Activated CD4-positive, CD25-positive, alpha-beta regulatory T cell treated with anti-CD3 and anti-CD28 coated beads, Interleukin-2, amount 50 U/mL, for 24 hours (primary cell): ENCODE measurements at regions not wholly inside any gene's neighbourhood (a gene's known extent, or its start where the extent isn't known, plus 50 kb on each side); places are given as distances from the start of the nearest gene placed in this dataset.
"Not testable (repeated sequence)": the region's sequence is repeated elsewhere in the genome, so short reads cannot be mapped to it uniquely, and the experiment has no call there.

Experiments
- ATAC-seq, 2 donors: fragments of 150-1000 bp; cut with Tn5 transposase; one replicate each; pipeline ENCODE4 v1.10.0; 2021; ENCODE audit warnings: mild to moderate bottlenecking in 1 of 2, moderate library complexity in 1 of 2

DNA sequence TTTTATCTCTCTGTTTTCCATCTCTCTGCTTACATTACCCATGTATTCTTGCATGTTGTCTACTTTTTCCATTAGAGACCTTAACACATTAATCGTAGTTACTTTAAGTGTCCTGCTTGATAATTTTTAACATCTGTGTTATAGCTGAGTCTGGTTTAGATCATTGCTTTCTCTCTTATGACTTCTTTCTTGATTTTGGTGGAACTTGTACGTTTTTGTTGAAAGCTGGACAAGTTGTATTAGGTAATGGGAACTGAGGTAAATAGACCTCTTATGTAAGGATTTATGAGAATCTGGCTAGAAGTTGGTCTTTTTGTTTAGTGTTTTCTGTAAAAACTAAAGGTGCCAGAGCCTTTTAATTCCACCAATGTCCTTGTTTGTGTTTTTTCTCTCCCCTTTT lies 100.8 kb upstream of the LYZL2 start:
- no peak for ATAC-seq

DNA sequence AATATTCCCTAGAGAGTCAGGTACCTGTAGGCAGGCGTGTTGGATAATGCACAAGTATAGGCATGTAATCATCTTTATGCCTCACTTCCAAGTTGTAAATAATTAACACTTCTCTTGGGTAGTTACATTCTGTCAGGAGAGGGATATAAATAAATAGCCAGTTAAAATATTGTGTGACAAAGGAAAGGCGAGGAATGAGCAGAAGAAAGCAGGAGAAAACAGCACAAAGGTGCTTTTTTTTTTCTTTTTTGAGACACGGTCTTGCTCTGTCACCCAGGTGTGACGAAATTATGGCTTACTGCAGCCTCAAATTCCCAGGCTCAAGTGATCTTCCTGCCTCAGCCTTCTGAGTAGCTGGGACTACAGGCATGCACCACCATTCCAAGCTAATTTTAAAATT lies 99.2 kb upstream of the LYZL2 start:
- ATAC-seq = no peak

DNA sequence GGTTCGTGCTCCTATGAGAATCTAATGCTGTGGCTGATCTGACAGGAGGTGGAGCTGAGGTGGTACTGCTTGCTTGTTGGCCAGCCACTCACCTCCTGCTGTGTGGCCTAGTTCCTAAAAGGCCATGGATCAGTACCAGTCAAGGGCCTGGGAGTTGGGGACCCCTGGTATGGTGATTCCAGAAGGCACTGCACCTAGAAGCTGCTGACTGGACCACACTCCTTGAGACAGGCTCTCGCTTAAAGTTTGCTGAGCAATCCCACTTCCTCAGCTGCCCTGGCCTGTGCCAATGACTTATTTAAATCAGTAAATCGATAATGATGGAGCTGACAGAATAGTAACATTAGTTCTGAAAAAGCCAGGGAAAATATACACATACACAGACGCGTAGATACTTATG lies 98.6 kb upstream of the LYZL2 start:
- no peak for ATAC-seq

DNA sequence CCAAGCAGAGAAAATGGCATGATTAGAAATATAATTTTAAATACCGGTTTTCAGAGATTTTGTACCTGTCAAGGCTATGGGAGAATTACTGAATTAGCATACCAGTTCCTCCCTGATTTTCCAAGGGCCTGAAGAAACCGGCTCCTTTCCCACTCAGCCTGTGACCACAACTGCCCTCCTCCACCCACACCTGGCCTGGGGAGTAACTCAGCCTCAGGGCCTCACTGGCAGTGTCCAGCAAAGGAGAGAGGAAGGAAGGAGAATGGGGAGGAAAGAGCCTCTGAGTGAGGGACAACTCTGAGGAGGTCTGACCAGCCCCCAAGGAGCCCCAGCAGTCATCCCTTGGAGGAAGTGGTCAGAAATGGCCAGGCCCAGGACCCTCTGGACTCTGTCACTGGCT lies 98.0 kb upstream of the LYZL2 start:
- ATAC-seq = no peak

DNA sequence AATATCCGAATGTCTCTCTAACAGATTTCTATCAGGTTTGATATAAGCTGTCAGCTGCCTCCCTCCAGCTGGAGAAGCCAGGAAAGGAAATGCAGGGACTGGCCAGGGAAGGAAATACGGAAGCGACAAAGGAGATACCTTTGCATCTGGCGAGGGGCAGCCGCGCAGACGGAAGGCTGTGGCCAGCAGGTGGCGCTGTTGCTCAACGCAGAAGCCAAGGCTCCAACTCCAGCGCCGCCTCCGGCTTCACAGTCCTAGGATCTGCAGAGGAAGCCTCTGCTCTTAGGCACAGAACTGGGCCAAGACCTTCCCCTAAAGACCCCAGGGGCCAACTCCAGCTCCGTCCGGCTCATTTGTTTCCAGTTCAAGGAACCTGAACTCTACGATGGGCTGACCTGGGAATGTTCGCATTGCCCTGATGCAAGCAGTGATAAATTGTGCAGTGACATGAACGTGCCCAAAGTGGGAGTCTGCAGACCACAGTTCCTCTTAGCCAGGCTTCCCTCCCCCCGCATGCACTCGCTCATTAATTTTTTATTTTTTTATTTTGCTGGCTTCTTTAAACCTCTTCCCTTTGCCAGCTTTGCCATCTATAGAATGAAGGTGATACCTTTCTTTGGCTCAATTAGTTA lies 97.3 kb upstream of the LYZL2 start:
- ATAC-seq = peak; percentile 94 to 95

DNA sequence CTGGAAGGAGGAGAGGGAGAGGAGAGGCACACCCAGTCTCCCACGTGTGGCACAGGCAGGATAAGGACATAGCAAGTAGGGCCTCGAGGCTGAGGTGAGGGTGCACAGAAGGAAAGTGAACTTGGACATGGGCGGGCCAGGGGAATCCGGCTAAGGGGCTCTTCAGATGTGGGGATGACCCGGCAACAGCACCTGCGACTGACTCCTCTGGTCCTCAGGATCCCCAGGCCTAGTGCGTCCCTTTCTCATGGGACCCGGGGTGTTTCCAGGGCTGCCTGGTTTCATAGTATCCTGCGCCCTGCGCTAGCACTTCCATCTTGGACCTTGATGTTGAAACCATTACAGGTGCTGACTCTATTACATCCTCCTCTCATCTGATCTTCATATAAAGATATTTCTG lies 96.1 kb upstream of the LYZL2 start:
- ATAC-seq = no peak

DNA sequence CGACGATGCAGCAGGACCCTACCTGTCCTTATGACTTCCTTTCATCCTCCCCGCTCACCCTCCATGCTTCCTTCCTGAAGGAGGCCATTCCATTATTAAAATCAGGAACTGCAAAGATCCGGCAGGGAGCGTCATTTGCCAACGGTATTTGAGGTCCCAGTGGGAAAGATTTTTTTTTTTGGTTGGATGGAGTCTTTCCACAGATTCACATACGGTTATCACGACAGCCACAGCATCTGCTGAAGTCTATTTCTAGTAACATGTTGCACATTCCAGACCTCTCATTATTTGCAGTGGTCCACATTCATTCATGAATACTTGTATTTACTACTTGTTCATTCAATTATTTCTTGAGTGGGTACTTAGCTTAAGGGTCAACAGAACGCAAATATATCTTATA lies 94.7 kb upstream of the LYZL2 start:
- ATAC-seq = no peak

DNA sequence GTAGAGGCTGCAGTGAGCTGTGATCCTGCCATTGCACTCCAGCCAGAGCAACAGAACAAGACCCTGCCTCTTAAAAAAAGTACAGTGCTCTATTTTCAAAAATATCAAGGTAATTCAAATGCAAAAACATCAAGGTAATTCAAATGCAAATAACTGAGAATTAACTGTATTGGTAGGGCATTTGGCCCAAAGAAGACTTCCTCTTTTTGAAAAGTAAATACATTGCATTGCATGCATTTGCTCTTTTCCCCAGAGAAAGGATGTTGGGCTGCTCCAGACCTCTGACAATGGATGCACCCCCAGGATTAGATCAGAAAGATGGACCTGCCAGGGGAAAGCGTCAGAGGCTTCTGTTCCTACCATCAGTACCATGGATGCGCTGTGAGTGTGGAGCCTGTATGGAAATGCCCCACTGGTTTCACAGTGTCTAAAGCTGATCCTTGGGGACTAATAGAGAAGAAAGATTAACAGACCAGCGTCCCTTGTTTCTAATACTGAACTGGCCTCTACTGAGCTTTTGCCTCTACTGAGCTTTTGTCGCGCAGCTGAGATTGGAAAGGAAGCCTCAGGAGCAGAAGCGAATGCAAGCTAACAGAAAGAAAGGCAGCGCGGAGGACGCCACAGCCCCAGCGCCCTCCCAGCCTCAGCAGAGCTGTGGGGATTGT lies 93.5 kb upstream of the LYZL2 start:
- ATAC-seq = no peak

DNA sequence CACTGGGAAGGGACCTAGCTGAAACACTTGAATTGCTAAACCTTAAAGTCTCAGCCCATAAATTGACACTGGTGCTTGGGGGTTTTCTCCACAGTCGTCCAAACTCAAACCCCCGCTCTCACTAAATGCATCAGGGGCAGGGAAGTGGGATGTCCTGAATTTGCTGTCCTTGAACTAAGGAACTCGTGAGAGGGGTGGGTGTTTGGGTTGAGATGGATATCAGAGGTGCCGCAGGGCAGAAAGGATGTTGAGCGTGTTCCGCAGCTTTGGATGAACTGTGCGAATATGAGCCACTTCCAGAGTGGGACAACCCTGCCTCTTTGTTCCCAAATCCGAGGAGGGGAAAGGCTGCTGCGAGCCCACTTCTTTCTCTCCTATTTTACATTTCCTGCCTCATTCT lies 90.3 kb upstream of the LYZL2 start:
- ATAC-seq = no peak

DNA sequence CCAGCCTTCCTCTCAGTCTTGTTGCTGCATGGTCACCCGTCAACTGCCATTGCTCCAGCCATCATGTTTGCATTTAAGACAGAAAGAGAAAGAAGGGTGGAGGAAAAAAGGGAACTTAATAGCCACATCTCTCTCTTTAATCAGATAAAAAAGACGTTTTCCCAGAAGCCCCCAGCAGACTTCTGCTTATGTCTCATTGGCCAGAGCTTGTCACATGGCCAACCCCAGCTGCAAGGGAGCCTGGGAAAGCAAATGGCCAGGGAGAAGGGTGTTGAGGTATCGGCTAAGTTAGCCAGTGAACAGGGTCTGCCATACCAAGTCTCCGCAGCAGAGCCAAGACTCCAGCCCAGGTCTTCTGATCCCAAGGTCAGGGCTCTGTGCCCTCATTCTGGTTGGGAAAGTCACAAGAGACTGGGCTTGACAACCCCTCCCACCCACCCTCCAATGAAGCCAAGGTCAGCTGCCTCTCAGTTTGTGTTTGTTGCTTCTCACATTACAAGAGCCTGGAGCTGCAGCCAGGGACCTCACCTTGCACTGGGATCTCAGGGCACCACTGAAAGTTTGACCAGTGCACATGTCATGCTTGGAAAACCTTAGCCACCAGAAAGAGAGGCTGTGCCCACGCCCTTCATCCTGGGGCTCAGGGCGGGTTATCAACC lies 80.3 kb upstream of the LYZL2 start:
- no peak for ATAC-seq

DNA sequence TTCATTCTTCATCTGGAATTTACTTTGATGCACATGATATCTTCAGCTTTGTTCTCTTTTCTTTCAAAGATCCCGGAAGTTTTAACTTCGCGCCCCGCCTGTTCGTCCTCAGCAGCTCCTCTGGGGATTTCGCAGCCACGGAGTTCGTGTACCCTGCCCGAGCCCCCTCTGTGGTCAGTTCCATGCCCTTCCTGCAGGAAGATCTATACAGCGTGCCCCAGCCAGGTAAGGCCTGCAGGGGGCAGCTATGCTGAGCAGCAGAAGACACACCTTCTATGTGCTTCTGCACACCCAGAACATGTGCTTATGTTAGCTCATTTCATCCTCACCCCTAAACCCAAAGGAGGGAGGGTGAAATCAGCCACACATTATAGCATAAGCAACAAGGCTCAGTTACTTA lies 79.7 kb upstream of the LYZL2 start:
- ATAC-seq = no peak

DNA sequence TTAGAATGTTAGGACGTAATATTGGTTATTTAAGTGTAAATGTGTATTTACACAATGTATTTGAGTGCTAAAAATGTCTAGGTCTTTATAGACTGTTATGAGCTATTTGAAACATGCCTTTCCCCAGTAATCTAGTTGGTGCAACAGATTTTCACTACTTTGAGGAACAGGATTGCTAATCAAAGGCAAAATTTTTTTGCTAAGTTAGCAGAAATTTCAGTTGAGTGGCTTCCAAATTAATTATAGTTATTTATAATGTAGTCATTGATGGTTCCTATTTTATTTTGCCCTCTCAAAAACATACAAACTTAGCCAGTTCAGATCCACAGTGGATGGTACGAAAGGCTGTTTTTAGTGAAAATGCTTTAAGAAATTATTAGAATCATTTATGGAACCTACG lies 78.7 kb upstream of the LYZL2 start:
- no peak for ATAC-seq

DNA sequence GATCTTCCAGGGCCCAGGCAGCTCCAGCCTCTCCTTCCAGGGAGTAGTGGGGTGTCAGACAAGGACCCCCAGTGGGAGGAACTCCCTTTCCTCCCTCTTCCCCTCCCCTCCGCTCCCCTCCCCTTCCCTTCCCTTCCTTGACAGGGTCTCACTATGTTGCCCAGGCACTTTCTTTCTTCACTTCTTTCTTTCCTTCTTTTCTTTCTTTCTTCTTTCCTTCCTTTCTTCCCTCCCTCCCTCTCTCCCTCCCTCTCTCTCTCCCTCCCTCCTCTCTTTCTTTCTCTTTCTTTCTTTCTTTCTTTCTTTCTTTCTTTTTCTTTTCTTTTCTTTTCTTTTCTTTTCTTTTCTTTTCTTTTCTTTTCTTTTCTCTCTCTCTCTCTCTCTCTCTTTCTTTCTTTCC lies 76.6 kb upstream of the LYZL2 start:
- ATAC-seq = not testable (repeated sequence)

DNA sequence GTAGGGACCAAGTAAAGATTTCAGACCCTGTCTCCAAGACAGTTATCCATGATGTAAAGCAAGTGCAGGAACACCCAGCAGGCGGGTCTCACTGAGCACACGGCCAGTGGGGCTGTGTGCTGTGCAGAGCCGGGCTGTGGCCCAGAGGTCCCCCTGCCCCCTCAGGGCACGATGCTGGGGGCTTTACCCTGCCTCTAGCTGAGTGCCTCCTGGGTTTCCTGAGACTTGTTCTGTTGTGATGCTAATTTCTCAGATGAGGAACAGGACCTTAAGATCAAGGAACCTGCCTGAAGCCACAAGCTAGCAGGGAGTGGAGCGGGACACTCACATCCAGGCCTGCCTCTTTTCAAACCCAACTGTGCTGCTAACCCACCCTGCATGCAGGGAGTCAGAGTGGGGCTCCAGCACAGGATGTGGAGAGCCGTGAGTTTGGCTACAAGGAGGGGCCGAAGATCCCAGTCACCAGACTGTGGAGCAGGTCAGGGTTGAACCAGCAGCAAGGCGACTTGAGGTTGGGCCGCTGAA lies 76.1 kb upstream of the LYZL2 start:
- no peak for ATAC-seq

DNA sequence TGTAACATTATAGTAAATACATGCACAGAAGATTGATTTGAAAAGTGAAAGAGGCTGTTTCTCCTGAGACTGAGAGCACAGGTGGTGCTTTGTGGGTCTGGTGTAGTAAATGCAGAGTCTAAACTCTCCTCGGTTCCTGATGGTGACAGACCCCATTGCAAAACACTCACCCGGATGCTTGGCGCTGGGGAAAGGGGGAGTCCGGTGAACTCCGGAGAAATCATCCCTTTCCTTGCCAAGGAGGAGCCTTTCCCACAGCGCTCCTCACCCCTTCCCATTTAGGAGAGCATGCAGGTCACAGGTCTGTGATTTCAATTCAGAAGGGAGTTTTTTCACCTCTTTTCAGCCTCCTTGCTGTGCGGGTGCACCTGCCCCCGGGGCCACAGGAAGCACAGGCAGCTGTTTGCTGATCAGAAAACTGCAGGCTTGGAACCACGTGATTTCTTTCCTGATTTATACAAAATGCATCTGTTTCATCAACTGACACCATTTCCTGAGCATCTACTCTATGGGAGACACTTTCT lies 75.6 kb upstream of the LYZL2 start:
- ATAC-seq = peak; percentile 25 to 34

DNA sequence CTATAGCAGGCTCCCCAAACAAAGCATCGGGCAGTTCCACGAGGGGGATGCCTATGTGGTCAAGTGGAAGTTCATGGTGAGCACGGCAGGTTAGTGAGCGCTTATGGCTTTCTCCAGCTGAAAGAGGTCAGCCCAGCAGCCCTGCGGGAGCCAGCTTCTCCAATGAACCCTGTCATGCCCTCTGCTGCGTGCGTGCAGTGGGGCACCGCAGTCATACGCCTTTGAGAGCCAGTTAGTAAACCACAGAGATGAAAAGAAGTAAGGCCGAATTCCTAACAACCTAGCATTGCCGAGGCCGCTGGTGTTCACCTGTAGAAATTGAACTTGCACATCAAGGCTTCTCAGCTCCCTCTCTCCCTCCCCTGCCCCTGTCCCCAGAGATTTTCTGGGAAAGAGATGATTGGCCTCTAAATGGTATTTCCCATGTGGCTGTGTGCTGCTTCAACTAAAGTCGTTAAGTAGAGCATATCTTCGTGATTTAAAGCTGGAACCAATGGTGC lies 75.1 kb upstream of the LYZL2 start:
- peak; percentile 4 to 8 for ATAC-seq

DNA sequence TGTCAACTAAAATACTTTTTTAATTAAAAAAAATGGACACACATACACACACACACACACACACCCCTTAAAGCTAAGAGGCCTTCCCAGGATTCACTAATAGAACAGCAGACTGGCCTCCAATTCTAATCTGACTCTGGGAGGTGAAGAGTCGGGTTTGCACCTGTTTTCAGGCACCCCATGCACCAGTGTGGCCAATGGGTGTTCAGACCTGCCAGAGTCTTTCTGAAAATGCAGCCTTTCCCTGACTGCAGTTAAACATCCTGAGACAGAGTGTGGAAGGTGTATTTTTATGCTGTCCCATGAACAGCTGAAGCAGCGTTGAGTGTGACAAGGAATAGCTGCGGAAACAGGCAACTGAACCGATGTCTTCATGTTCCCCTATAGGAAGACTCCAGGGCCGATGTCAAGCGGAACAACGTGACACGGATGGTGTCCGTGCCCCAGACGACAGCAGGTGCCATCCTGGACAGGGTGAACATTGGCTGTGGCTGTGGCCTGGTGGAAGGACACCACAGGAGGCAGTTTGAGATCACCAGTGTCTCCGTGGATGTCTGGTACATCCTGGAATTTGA lies 74.6 kb upstream of the LYZL2 start:
- no peak for ATAC-seq

DNA sequence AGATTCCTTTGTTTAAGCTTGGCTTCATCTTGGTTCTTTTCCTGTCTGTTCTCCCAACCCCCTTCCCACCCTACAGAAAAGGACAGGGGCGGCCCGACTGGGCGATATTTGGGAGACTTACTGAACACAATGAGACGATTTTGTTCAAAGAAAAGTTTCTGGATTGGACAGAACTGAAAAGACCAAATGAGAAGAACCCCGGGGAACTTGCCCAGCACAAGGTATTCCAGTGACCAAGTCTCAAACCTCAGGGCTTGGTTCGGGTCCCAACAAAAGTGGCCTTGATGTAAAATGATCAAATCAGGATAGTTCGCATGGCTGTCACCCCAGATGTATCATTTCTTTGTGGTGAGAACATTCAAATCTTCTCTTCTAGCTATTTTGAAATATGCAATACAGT lies 73.9 kb upstream of the LYZL2 start:
- not testable (repeated sequence) for ATAC-seq

DNA sequence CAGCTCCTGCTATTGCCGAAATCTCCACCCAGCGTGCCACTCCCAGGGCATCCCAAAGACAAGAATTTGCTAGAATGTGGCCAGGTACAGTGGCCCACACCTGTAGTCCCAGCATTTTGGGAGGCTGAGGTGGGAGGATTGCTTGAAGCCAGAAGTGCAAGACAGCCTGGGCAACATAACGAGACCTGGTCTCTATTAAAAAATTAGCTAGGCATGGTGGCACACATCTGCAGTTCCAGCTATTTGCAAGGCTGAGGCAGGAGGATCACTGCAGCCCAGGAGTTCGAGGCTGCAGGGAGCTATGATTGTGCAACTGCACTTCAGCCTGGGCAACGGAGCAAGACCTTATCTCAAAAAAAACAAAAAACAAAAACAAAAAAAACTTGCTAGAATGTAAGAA lies 73.3 kb upstream of the LYZL2 start:
- no peak for ATAC-seq

DNA sequence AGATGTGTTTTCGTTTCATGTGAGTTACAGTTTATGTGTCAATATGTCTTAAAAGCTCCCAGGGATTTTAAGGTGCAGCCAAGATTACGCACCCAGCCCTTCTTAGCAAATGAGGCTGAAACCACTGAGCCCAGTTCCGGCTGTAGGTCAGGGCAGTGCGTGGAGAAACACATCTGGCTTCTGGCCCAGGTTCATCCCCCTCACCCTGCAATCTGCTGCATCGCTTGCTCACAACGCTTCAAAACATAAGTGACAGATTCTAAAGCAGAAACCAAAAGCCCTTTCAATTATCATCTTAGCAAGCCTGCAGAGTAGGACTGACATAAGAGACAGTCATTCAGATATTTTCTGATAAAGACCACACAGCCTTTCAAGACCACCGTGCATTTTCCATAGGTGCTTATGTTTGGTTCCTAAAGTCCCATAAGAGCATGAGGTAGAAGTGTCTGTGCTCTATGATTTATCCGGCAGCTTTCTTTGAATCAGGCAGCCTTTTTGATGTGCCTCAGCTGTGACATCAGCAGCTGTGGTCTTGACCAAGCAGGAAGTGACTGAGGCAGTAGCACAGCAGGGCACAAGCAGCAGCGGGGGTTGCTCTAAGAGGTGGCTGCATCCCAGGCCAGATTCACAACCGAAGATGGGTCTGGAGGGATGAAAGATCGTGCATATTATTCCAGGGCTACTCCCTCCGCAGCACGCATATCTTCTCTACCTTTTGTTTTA lies 72.1 kb upstream of the LYZL2 start:
- peak; percentile 73 to 74 for ATAC-seq

DNA sequence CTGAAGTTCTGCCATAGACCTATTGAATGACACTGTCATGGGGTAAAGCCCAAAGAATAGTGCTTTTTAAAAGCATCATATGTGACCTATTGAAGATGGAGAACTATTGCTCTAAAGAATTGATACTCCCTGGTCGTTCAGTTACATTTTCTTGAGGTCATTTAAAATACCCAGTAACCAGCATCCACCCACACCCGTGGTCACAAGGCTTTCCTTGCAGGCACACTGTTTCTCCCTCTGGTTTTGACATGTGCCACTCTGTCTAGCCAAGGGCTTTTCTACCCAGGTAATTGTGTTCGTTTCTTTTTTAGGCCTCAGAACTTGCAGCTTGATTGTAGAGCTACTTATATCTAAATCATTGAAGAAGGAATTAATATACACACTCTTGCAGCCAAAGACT lies 68.3 kb upstream of the LYZL2 start:
- no peak for ATAC-seq

DNA sequence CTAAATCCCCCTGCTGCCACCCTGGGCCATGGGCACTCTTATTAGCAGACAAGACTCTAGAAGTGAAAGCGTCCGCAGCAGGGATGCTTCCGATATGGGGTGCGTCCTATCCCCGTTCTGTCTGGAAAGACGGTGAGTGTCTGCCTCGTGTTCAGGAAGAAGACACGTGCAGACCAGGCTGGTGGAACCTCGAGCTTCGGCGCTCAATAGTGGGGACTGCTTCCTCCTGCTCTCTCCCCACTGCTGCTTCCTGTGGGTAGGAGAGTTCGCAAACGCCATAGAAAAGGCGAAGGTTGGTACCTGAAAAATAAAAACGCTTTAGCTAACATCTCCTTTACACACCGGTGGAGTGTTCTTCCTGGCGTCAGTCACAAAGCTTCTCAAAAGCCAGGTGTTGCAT lies 67.7 kb upstream of the LYZL2 start:
- not testable (repeated sequence) for ATAC-seq
